ENCODE measurements at regions not wholly inside any gene's neighbourhood (a gene's known extent, or its start where the extent isn't known, plus 50 kb on each side); places are given as distances from the start of the nearest gene placed in this dataset.
A peak's percentile ranks its signal among the peaks of the same experiment; 100 is the strongest.
"Not testable (repeated sequence)": the region's sequence is repeated elsewhere in the genome, so short reads cannot be mapped to it uniquely, and the experiment has no call there.

DNA sequence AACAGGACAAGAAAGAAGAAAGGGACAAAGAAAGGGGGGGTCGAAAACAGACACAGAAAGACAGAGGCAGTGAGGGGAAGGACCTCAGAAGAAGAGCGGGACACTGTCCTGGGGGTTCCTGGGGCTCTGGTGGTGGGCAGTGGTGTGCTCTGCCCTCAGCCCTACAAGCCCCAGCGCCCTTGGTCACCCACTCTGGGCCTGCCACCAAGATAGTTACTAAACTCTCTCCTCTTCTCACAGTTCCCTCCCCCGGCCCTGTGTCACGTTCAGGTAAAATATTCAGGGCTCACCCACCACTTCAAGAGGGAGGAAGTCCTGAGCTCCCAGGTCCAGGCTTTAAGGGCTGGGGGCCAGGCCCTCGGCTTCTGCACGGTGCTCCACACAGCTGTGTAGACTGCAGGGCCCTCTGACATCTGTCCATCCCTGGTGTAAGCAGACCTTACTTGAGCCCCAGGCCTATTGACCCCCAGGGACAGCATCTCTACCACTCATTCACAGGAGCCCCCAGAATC lies 87.4 kb downstream of the MRPL14 start:
- DNase-seq (peak in 1 of 2 donors; percentile 20), ATAC-seq (no peak)
- intact Hi-C loops (cut with DNase I, micrococcal nuclease), result no loop called here

DNA sequence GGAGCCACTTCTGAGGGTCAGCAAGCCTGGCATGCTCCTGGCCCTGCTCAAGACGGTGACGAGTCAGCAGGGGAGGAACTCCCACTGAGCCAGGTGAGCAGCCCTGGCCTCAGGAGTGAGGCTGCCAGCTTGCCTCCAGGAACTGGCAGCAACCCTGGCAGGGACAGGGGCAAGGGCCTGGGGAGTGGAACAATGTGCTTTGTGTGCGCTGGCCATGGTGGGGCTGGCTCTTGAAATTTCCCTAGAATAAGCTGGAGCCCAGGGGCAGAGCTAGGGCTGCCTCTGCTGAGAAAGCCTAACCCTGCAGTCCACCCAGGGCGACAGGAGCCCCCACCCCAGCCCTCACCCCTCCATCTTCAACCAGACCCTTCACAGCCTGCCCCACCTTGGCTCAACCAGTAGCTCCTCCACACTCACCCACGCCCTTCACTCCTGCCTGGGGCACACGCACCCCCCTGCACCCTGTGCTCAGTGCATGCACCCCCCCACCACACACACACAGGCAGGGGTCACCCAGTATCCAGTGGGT lies 88.0 kb downstream of the MRPL14 start:
- ATAC-seq (no peak), DNase-seq (no peak)
- intact Hi-C loops (cut with DNase I, micrococcal nuclease), result no loop called here

DNA sequence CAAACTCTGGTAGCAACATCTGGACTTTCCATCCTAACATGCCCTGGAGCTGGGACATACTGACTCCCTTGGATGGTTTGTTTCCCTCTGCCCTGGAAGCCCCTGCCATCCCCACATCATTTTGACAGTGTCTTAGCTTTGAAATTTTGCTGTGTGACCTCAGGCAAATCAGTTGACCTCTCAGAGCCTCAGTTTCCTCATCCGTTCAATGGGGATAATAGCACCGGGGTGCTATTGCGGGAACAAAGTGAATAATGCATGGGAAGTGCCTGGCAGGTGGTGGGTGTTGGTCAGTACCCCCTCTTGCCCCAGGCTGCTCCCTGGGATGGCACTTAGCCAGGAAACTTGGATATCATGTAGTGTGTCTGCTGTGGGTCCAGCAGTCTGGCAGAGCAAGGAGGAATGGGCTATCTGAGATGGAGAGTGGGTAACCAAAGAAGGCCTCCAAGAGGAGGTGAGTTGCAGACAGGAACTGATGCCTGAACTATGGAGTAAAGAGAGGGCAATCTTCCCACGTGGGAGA lies 88.6 kb downstream of the MRPL14 start:
- DNase-seq, result no peak
- intact Hi-C loops (cut with DNase I, micrococcal nuclease), result no loop called here
- no peak for ATAC-seq

DNA sequence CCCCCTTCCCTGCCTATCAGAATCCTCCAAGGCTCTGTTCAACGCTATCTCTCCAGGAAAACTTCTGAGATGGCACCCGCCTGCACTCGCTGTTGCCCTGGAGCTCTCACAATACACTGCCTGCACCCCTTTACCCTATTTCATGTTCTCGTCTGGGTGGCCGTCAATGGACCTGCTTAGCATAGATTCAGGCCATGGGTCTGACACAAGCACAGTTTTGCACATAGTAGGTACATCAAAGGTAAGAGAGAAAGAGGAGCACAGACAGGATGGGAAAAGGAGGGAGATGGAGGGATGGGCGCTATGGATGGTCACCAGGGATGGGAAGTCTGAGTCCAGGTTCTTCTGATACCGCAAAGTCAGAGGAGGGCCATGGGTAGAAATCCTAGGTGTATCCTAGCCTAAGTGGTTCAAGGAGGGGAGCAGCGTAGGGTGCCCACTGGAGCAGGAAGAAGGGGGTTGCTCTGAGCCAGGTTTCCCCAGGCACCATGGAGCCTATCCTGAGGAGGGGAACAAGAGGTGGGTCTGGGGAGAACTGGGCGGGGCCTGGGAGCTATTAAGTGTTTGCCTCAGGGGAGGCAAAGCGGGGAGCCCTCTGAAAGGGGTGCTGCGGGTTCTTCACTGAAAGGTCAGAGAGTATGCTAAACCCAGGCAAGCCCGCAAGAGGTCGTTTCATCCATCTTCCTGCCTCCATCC lies 89.3 kb downstream of the MRPL14 start:
- ATAC-seq (no peak), DNase-seq (no peak)
- intact Hi-C loops (cut with DNase I, micrococcal nuclease), result no loop called here

DNA sequence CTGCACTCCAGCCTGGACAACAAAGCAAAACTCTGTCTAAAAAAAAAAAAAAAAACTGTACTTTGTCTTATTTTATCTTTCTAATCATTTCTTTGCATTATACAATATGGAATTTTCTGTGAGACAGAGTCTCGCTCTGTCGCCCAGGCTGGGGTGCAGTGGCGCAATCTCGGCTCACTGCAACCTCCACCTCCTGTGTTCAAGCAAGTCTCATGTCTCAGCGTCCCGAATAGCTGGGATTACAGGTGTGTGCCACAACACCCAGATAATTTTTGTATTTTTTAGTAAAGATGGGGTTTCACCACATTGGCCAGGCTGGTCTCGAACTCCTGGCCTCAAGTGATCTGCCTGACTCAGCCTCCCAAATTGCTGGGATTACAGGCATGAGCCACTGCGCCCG lies 90.0 kb downstream of the MRPL14 start:
- DNase-seq; intact Hi-C loops (cut with DNase I, micrococcal nuclease); ATAC-seq: not testable (repeated sequence)

DNA sequence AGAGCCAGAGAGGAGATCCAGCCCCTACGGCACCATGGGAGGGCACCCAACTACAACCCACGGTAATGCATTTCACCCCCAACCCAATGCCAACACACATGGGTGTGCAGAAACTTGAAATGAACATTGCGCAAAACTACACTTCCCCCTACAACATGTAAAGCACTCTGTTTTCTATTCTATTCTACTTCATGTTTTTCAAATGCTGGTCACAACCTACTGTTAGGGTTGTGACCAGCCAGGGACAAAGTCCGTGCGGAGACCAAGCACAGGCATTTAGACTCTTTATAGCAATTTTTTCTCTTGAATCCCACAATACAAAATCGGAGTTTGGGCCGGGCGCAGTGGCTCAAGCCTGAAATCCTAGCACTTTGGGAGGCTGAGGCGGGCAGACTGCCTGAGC lies 90.6 kb downstream of the MRPL14 start:
- ATAC-seq, result no peak

DNA sequence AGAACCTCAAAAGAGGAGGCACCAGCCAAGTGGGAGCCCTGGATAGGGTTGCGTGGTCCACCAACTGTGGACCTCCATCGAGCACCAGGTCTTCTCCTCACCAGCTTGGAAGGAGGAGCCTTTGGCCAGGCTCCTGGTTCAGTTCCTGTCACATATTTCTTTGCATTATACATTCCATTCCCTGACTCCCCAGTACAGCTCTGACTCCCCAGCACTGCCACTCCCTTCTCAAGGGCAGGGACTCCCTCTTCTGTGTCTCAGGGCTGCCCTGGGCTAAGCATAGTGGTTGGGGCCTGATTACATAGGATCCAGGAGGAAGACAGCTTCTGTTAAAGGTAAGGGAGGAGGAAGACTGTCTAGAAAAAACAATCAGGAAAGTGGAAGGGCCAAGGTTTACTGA lies 91.1 kb downstream of the MRPL14 start:
- ATAC-seq (no peak), DNase-seq (no peak)
- intact Hi-C loops (cut with DNase I, micrococcal nuclease), result no loop called here

More for the DNA sequence above, 90.6 kb downstream of the MRPL14 start:
- intact Hi-C loops (cut with DNase I, micrococcal nuclease), result no loop called here
- DNase-seq, result no peak

DNA sequence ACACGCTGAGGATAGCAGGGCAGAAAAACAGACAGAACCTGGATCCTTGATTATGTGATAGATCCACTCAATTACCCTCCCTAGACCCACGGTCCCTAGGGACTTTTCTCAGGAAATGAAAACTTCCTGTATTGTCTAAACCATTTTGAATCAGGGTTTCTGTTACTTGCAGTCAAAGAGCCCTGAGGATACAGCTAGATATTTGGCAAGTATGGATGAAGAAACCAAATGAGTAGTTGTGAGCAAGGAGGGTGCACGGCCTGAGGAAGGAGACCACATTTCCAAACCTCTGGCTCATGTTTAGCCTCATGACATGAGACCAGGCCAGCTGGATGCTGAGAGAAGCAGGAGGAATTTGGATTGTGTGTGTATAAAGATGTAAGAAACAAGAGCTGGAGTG lies 91.6 kb downstream of the MRPL14 start:
- intact Hi-C loops (cut with DNase I, micrococcal nuclease), result no loop called here
- ATAC-seq, result no peak
- DNase-seq, result no peak

DNA sequence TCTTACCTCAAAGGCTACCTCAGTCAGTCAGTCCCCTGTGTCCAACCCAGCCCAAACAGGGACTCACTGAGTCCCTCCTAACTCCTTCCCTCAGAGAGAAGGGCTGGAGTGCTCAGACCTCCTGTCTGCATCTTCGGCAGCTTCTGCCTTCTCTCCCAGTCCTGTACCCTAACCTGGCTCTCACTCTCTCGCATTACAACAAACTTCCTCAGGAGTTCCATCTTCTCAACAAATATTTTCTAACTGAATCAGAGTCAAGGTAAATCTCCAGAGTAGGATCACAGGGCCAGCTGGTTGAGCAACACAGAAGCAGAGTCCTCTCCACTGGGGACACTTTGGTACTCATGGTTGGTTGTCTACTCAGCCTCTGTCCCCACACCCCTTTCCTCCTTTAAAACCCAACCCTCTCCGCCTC lies 92.3 kb downstream of the MRPL14 start:
- intact Hi-C loops (cut with DNase I, micrococcal nuclease), result no loop called here
- ATAC-seq (no peak), DNase-seq (no peak)

DNA sequence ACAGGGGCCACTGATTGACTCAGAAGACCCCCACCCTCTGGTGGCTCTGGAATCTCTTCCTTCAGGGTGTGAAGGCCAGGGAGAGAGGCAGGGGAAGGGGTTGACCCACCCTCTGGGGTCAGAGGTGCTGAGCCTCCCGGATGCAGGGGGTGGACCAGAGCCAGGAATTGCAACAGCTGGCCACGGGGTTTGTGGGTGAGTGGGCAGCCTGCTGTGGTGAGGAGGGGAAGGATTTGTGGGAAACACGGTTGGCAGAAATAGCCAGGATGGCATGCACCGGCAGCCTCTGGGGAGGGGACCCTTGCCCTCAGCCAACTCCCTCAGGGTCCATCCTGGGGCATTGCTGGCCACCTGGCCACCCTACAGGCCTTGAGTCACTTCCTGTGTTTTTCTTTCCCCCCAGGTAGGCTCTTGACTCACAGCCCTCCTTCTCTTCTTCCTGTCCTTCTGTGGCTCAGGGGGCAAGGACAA lies 92.8 kb downstream of the MRPL14 start:
- ATAC-seq, result no peak
- intact Hi-C loops (cut with DNase I, micrococcal nuclease), result no loop called here
- DNase-seq, result no peak

DNA sequence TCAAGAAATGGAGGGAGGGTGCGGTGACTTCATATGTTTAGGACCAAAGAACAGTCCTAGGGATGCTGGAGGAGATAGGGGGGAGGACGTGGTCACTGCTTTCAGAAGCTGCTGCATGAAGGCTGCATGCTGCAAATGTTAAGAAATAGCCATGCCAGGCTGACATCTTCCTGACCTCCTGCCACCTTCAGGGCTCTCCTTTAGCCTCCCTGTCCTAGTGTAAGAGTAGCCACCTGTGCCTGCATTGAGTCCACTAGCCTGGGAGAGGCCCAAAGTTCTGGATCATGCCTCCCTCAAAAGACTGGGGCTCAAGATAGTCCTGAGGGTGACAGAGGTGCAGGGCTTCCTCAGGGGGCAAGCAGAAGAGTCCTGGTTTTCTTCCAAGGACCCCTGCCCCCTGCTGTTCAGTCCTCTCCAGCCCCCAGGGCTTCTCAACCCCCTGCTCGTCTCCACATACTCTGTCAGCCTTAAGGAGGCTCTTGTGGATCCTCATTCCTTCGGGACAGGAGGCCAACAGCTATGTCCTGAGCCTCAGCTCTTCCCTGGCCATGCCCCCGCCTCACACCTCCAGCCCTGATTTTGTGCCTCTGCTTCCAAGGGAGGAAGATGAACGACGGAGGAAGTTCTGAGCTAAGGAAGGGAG lies 96.3 kb downstream of the MRPL14 start:
- intact Hi-C loops (cut with DNase I, micrococcal nuclease), result no loop called here
- DNase-seq, result no peak
- no peak for ATAC-seq

DNA sequence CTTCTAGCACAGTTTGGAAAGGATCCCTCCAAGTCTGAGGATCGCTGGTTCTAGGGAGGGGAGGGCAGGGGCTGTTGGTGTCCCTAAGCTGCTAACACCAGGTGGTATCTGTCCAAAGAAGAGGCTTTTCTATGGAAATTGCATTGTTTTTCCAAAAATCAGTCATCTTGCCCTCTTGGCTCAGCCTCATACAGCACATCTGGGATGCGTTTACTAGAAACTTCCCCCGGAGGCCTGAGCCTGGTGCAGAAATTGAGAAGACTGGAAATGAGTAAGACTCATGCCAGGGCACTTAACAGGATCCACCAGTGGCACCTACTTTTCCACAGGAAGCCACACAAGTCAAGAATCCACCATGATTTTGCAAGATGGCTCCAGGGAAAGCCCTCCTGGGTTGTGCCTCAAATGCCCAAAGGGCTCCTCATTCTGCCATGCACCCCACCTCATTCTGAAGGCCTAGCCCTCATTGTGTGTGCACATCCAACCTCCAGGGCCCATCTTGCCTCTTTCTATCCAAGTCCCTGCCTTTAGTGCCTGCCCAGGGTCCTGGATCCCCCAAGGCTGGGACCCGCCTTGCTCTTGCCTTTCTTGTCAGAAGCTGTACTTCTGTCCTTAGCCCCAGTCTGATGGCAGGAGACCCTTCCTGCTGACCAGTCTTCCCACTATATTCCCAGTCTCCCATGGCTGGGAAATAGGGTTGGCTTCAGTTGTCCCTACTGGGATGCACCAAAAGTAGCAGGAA lies 97.6 kb downstream of the MRPL14 start:
- DNase-seq, result no peak

DNA sequence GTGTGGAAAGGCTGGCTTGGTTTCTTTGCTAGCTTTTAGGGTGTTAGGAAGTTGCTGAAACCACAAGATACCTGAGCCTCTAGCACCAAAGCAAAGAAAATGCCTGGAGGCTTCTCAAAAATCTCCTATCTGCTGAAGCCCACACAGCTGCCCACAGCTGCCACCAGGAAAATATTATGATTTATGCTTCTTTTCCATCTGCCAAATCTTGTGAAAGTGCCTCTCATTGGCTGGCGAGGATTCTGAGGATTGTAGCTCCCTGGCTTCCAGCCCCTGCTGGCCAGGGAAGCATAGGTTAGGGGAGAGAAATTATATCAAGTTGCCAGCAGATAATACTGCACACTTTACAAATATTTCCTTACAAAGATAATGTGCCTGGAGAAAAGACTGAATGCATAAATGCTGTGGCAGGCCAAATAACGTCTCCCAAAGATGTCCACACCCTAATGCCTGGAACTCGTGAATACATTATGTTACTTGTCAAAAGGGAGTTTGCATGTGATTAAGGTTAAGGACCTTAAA lies 98.4 kb downstream of the MRPL14 start:
- no peak for DNase-seq
- intact Hi-C loops (cut with DNase I, micrococcal nuclease), result no loop called here
- no peak for ATAC-seq

More for the DNA sequence above, 97.6 kb downstream of the MRPL14 start:
- no peak for ATAC-seq
- intact Hi-C loops (cut with DNase I, micrococcal nuclease), result no loop called here

DNA sequence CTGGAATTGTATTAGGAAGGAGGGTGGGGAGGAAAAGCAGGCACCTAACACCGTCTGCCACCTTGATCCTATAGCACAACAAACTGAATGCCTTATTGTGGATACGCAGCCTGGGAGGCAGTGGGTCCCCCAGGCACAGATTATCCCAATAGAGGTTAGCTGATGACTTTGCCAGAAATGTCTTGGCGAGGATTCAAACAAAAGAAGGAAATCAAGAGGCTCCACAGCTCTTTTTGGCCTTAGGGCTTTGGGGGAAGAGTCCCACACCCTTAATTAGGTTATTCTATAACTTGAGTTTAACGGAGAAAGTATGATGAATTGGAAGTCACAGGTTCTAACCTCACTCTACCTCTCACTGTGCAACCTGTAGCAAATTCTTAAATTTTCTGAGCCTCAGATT lies 102.0 kb downstream of the MRPL14 start:
- no peak for DNase-seq
- intact Hi-C loops (cut with DNase I, micrococcal nuclease), result no loop called here
- ATAC-seq, result no peak

DNA sequence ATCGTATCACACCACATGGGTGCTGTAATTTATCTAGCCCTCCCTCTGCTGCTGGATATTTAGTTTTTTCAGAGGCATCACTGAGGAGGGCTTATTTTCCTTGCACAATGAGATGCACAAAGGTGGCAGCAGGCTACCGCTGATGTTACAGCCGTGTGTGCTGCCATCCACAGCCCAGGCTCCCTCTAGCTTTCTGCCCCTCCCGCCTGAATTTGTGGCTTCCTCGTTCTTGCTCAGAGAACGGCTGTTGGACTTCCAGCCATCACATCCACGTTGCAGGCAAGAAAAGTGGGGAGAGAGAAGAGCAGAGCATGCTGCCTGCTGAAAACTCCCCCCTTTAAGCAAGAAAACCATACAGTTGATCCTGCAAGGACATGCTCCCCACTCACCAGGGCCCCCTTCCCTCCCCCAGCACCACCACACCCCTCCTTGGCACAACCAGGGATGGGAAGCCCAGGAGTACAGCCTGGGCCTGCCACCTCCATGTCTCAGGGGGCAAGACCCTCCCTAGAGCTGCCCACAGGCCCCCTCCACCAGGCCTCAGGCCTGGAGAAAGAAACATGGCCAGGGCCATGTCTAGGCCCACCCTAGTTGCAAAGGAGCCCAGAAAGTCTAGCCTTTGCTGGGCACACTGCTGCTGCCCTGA lies 102.6 kb downstream of the MRPL14 start:
- intact Hi-C loops (cut with DNase I, micrococcal nuclease), result no loop called here

DNA sequence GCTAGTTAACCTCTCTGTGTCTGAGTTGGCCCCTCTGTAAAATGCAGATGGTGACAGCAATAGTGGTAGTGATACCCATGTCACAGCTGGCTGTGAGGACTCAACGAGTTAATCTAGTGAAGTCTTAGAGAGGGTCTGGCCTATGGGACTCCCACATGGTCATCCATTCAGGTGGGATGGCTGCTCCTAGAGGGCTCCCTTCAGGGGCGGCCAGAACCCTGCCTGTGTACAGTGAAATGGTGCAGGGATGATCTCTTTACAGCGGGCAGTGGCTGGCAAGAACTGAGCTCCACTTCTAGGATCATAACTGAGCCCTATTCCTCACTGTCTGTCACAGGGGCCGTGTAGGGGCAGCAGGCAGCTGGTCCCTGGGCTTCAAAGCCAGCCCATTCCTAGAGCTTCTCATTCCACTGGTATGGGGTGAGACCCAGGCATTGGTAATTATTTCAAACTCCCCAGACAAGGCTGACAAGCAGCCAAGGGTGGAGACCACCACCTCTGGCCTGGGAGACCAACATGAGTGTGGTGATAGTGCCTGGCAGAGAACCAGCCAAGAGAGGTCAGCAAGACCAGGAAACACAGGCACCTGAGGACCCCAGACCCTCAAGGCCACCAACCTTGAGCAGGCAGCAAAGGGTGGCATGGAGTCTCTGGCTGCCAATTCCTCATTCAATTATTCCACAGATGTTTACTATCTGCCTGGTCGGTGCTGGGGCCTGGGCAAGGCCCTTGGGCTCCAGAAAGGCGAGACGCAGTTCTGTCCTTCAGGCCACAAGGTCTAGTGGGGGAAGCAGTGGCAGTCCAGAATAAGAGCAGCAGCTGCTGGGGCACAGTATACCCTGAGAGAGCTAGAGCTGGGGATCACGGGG lies 103.4 kb downstream of the MRPL14 start:
- ATAC-seq, result no peak
- intact Hi-C loops (cut with DNase I, micrococcal nuclease), result no loop called here
- no peak for DNase-seq

More for the DNA sequence above, 102.6 kb downstream of the MRPL14 start:
- ATAC-seq, result no peak
- DNase-seq, result no peak

DNA sequence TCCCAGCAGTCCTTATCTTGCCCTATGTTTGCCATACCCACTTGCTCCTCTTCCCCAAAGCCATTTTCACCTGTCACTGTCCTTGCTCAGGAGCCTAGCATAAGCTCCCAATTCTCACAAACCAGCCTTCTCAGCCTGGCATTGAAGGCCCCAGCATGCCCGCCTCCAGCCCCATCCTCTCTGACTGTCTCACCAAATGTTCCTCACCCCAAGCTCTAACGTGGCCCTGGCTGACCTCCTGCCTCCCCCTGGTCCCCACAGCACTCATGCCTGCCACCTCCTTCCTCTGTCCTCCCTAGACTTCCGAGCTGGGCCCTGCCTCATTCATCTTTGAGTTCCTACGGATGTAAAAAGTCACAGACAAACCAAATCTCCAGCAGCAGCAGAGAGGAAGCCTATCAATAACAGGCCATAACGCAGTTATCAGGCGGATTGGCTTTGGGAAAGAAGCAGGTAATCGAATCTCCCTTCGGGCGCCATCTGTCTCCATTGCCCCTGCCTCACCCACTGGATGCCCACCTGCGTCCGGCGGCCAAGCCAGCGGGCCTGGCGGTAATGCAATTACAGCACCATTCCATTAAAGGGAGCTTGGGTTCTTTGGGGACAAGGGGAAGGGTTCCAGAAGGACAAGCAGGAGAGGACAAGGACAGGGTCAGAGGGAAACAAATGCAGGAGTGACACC lies 104.4 kb downstream of the MRPL14 start:
- DNase-seq (no peak), ATAC-seq (no peak)
- intact Hi-C loops (cut with DNase I, micrococcal nuclease), result no loop called here

Measured in left colon (tissue), 2 donors.